ENCODE measurements at regions not wholly inside any gene's neighbourhood (a gene's known extent, or its start where the extent isn't known, plus 50 kb on each side); places are given as distances from the start of the nearest gene placed in this dataset.

- TF ChIP-seq REPIN1 (tag by site-specific recombination; IDR thresholded peaks at IDR 0.05; ENCODE audit: low read depth) (no peak), ZBTB10 (tag by site-specific recombination; IDR thresholded peaks at IDR 0.05) (no peak), CTCF (tag by site-specific recombination; IDR thresholded peaks at IDR 0.05) (no peak)
Measured at GRCh38 chr2:136713739-136714138, 51.6 kb upstream of the THSD7B start.
